Amniotic epithelial cell (primary cell): ENCODE measurements at regions not wholly inside any gene's neighbourhood (a gene's known extent, or its start where the extent isn't known, plus 50 kb on each side); places are given as distances from the start of the nearest gene placed in this dataset.

Source experiments
- DNase-seq: peaks from one replicate; pipeline ENCODE4 v3.0.0-alpha.2; 2010; ENCODE audit warnings: low read depth

GRCh38 chr4:126843492-126844067, 789.2 kb upstream of the INTU start:
- no peak for DNase-seq

- peak; percentile 99 for DNase-seq
These were observed 782.5 kb upstream of the INTU start for GRCh38 chr4:126850286-126850685.

DNA sequence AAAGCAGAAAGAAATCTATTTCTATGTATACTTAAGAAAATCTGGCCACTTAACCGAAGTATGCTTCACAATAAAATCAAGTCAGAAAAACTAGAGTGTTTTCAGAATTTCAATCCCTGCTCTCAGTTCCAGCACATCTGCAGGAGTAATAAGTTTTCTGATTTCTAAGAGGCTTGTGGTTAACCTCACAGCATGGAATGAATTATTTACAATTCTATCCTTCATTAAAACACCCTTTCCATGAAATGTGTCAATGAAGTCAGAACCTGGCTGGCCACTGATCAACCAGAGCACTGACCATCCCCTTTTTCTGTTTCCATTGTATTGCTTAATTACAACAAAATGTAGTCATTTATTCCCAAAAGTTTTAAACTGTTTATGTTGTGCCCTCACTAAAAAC, 781.4 kb upstream of the INTU start:
- DNase-seq: peak; percentile 41

DNA sequence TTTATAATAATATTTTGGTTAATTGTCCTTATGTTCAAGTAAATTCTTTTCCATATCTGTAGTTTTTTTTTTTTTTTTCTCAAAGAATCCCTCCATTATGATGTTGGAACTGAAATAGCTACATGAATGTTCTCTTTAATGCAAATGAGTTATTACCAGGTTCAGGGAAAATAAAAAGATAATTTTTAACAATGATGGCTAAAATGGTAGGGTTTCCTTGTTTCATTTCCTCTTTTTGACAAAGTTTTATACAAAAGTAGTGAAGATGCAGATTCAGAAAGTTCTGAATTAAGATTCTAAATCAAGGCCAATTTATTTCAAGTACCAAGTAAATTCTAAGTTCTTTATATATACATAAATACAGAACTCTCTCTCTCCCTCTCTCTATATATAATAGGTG, 779.0 kb upstream of the INTU start:
- DNase-seq: no peak

DNA sequence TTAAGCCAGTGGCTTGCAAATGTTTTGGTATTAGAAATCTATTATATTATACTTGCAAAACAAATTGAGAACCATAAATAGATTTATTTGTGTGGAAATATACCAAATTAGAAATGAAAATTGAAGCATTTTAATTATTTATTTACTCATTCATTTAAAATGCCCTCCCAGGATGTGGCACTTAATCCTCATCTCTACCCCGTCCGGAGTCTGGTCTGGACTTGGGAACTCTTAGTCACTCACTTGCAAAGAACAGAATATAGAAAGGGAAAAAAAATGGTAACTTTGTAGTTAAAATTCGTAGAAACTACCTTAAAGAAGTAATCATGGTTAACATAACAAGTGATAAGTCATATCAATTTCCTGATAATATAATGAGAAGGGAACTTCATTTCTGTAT, 775.9 kb upstream of the INTU start:
- DNase-seq: no peak

DNA sequence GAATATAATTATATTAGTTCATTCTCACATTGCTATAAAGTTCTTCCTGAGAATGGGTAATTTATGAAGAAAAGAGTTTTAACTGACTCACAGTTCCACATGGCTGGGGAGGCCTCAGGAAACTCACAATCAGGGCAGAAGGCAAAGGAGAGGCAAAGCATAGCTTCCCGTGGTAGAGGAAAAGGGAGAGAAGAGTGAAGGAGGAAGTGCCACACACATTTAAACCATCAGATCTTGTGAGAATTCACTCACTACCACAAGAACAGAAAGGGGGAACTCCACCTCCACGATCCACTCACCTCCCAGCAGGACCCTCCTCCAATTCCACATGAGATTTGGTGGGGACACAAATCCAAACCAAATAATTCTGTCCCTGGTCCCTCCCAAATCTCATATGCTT, 773.4 kb upstream of the INTU start:
- DNase-seq: no peak

DNA sequence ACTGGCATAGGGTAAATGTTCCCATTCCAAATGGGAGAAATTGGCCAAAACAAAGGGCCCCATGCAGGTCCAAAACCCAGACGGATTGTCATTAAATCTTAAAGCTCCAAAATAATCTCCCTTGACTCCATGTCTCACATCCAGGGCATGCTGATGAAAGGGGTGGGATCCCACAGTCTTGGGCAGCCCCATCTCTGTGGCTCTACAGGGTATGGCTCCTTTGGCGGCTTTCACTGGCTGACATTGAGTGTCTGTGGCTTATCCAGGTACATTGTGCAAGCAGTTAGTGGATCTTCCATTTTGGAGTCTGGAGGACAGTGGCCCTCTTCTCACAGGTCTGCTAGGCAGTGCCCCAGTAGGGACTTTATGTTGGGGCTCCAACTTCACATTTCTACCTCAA, 772.9 kb upstream of the INTU start:
- DNase-seq: no peak

DNA sequence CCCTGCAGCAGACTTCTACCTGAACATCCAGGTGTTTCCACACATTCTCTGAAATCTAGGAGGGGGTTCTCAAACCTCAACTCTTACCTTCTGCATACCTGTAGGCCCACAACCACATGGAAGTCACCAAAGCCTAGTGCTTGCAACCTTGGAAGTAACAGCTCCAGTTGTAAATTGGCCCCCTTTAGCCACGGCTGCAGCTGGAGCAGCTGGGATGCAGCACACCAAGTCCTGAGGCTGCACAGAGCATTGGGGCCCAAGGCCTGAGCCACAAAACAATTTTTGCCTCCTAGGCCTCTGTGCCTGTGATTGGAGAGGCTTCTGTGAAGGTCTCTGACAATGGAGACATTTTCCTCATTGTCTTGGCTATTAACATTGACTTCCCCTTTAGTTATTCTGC, 772.4 kb upstream of the INTU start:
- DNase-seq: no peak

DNA sequence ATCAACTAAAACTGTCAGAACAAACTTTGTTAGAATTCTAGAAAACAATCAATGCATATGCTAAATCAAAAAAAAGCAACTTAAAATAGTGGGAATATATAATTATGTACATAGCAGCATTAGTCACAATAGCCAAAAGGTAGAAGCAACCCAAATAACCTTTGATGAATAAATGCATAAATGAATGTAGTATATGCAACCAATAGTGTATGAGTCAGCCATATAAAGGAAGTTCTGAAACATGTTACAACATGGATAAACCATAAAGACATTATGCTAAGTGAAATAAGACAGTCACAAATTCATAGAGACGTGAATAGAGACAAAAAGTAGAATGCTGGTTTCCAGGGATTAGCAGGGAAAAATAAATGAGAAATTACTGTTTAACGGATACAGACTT, 762.8 kb upstream of the INTU start:
- no peak for DNase-seq

- DNase-seq: no peak
These were observed 760.9 kb upstream of the INTU start for GRCh38 chr4:126871810-126872209.

DNA sequence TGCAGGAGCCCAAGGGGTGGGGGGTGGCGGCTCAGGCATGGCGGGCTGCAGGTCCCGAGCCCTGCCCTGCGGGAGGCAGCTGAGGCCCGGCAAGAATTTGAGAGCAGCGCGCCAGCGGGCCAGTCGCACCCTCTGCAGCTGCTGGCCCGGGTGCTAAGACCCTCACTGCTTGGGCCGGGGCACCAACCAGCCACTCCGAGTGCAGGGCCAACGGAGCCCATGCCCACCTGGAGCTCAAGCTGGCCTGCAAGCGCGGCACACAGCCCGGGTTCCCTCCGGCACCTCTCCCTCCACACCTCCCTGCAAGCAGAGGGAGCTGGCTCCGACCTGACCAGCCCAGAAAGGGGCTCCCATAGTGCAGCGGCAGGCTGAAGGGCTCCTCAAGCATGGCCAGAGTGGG, 758.2 kb upstream of the INTU start:
- DNase-seq: no peak

GRCh38 chr4:126888968-126889367, 743.8 kb upstream of the INTU start:
- peak; percentile 21 for DNase-seq

- DNase-seq: no peak
These were observed 742.4 kb upstream of the INTU start for GRCh38 chr4:126890383-126890782.

DNA sequence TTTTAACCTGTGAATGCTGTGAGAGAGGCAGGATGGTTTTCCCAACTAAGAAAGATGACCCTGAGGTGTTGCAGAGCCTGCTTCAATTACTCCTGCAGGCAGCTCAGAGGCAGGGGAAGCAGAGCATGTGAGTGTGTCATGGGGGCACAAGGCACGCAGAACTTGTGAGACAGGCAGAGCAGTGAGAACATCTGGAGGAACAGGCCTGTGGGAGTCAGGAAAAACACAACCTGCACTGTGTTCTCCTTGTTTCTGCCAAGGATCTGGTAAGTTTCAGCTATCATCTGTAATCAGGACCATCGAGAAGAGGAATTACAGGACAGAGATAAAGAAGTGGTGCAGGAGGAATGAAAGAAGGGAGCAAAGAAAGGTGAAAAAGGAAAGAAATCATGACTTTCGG, 741.8 kb upstream of the INTU start:
- peak; percentile 80 for DNase-seq

DNA sequence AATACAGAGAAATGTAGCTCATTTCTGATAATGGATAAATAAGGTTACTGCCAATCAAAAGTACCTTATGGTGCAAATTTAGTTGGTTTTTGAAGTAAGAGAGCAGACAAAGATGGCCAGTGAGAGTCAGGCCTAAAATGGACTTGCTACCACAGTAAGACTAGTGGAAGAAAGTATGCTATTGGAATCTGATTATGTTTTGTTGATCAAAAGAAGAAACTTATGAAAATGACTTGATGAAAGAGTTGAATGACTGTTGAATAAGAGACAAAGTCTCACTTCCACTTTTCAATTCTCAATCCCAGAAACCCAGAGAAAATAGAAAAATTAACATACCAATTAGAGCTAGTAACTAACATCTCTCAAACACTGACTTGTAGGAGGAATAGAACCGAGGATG, 737.8 kb upstream of the INTU start:
- DNase-seq: no peak

- DNase-seq: no peak
These were observed 736.7 kb upstream of the INTU start for GRCh38 chr4:126895988-126896570.

DNA sequence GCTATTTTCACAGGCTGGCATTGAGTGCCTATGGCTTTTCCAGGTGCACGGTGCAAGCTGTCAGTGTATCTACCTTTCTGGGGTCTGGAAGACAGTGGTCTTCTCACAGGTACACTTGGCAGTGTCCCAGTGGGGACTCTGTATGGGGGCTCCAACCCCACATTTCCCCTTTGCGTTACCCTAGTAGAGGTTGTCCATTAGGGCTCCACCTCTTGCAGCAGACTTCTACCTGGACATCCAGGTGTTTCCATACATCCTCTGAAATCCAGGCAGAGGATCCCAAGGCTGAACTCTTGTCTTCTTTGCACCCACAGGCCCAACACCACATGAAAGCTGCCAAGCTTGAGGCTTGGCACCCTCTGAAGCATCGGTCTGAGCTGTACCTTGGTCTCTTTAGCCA, 735.7 kb upstream of the INTU start:
- no peak for DNase-seq

- no peak for DNase-seq
These were observed 733.9 kb upstream of the INTU start for GRCh38 chr4:126898815-126899214.

DNA sequence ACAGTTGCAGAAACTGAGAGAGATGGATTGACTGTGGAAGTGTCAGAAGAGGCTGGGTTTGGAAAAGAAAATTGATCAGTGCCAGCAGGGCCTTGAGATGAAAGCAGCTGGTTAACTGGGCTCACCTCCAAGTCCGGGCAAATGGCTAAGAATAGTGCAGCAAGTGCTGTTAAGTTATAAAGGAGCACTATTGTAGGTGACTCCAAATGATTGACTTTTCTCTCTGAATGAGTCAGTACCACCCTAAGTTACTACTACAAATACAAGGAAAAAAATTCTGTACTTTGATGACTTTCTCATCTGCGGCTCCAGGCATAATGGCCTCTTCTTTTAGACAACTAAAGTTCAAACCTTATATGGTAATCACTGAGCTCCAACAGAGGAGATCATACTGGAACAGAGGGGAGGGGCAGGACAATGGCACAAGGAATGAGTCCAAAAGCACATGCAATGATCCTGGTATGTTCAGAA, 733.4 kb upstream of the INTU start:
- DNase-seq: peak; percentile 31

DNA sequence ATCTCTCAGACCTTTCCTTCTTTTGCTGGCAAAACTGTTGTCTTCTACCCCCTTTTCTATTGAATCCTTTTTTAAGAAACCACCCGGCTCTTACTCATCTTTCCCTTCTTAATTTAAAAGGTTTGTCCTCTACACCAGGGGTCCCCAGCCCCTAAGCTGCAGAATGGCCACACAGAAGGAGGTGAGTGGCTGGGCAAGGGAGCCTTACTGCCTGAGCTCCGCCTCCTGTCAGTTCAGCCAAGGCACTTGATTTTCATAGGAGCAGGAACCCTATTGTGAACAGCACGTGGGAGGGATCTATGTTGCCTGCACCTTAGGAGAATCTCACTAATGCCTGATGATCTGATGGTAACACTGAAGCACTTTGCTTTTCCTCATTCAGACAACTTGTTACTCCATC, 726.3 kb upstream of the INTU start:
- DNase-seq: no peak

GRCh38 chr4:126907389-126907788, 725.4 kb upstream of the INTU start:
- DNase-seq: no peak

- no peak for DNase-seq
These were observed 716.6 kb upstream of the INTU start for GRCh38 chr4:126916049-126916625.

GRCh38 chr4:126916626-126917140, 716.1 kb upstream of the INTU start:
- DNase-seq: no peak
